Psoas muscle (tissue), 7 donors: ENCODE measurements at regions not wholly inside any gene's neighbourhood (a gene's known extent, or its start where the extent isn't known, plus 50 kb on each side); places are given as distances from the start of the nearest gene placed in this dataset.

Experiments used
- ATAC-seq, 4 donors: fragments of 200-7000 bp; cut with Tn5 transposase; one replicate each; pipeline ENCODE4 v1.9.1; 2020; ENCODE audit warnings: moderate library complexity in 3 of 4, mild to moderate bottlenecking in 2 of 4
- DNase-seq, 2 donors: peaks; one replicate each; pipeline ENCODE4 v3.0.0-alpha.2; 2020
- H3K27ac ChIP-seq: fragments of 200-600 bp; one replicate; pipeline ENCODE4 v1.8.0; 2022
- H3K27me3 ChIP-seq, 3 donors: fragments of 200-600 bp in 1 of 3; one replicate each; pipeline versions ENCODE4 v1.6.1 to v1.8.0; 2013 to 2022; ENCODE audit warnings: low read length in 2 of 3, mild to moderate bottlenecking in 2 of 3, moderate library complexity in 1 of 3; ENCODE audit not compliant: insufficient read depth in 3 of 3
- H3K36me3 ChIP-seq, 2 donors: fragments of 200-600 bp in 1 of 2; one replicate each; pipeline versions ENCODE4 v1.6.1 to v1.8.0; 2013 to 2022; ENCODE audit warnings: low read depth in 1 of 2, mild to moderate bottlenecking in 1 of 2, moderate library complexity in 1 of 2; ENCODE audit not compliant: insufficient read depth in 1 of 2
- H3K4me1 ChIP-seq: fragments of 200-600 bp; one replicate; pipeline ENCODE4 v1.8.0; 2022
- H3K4me3 ChIP-seq: fragments of 200-600 bp; one replicate; pipeline ENCODE4 v1.8.0; 2022; ENCODE audit warnings: mild to moderate bottlenecking
- H3K9me3 ChIP-seq: fragments of 200-600 bp; one replicate; pipeline ENCODE4 v1.8.0; 2022
- WGBS, 3 donors: extraction: QIAGEN DNeasy Blood & Tissue Kit; methylation state at CpG; one replicate each; pipeline versions ENCODE4 v1.1.6 to v1.1.7; 2013; 5-methylcytosine and 5-hydroxymethylcytosine counted together
- intact Hi-C, 2 donors: fragments of 100-400 bp; cut with DNase I; formaldehyde crosslinking; loops; one replicate each; pipeline versions ENCODE4 v1.11.0 to v1.14.2; 2022
- TF ChIP-seq, protein P1 (sequence below): fragments of 200-600 bp; IDR thresholded peaks from one replicate; pipeline ENCODE4 v1.8.0; 2022; ENCODE audit warnings: antibody characterized with exemption
- donor health status: healthy with polysubstance abuse.
- donor health status: DM: no; HTN: no; CAD: no; lungs with moderate emphysema.
- donor health status: Bipolar disorder and iron deficiency.
- donor health status: healthy.
- donor health status: DM: yes; HTN: yes; CAD: no.
- donor health status: DM: no; HTN: no; CAD: no.
- donor health status: DM: yes; HTN: yes; CAD: no.

DNA sequence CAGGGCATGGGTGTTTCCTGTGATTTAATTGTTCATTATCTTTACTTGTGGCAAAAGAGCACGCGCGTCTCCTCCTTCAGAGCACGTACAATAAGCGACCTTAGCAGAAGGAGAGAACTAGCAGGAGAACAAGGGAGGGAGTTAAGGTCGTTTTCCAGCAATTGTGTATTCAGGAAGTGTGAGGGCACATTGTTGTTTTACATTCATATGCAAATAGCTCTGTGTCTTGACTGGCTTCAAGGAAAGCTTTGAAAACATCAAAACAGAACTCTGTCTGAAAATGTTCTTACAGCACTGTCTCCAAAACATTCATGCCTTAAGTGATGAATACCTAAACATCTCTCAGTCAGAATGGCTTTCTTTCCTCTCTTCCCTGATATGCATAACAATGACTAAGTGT is 499.1 kb downstream of the ACTR3B start:
- Histone ChIP-seq H3K4me1 (no peaks in the 10 kb centered on the region), H3K4me3 (no peak overlapping the region), H3K27me3 (no peaks in the 10 kb centered on the region), H3K36me3 (no peaks in the 10 kb centered on the region), H3K9me3 (no peaks in the 10 kb centered on the region), H3K27ac (no peak overlapping the region)
- no peak for ATAC-seq
- no peak for DNase-seq
- TF ChIP-seq, protein P1, sequence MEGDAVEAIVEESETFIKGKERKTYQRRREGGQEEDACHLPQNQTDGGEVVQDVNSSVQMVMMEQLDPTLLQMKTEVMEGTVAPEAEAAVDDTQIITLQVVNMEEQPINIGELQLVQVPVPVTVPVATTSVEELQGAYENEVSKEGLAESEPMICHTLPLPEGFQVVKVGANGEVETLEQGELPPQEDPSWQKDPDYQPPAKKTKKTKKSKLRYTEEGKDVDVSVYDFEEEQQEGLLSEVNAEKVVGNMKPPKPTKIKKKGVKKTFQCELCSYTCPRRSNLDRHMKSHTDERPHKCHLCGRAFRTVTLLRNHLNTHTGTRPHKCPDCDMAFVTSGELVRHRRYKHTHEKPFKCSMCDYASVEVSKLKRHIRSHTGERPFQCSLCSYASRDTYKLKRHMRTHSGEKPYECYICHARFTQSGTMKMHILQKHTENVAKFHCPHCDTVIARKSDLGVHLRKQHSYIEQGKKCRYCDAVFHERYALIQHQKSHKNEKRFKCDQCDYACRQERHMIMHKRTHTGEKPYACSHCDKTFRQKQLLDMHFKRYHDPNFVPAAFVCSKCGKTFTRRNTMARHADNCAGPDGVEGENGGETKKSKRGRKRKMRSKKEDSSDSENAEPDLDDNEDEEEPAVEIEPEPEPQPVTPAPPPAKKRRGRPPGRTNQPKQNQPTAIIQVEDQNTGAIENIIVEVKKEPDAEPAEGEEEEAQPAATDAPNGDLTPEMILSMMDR: no peak
- intact Hi-C loops: no loop called here
- WGBS, 3 donors: 60 to 67% (median 62%) methylated on average over 6 of the region's 6 CpGs

DNA sequence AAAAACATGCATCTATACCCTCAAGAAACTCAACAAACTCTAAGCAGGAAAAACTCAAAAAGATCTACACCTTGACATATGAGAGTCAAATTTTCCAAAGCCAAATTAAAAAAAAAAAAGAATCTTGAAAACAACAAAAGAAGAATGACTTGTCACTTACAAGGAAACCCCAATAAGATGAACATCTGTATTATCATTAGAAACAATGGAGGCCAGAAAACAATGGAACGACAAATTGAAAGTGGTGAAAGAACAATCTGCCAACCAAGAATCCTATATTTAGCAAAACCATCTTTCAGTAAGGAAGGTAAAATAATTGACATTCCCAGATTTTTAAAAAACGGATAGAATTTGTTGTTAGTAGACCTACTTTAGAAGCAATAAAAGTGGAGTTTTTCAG is 516.8 kb downstream of the ACTR3B start:
- intact Hi-C loops: no loop called here
- no peaks in the 10 kb centered on the region for H3K27me3 ChIP-seq
- WGBS, 3 donors: 88 to 95% (median 92%) methylated on average over 2 of the region's 2 CpGs
- TF ChIP-seq, protein P1: no peak
- H3K36me3 ChIP-seq: no peaks in the 10 kb centered on the region
- DNase-seq (no peak), ATAC-seq (no peak)
- no peaks in the 10 kb centered on the region for H3K9me3 ChIP-seq
- H3K4me3 ChIP-seq: no peak overlapping the region
- no peaks in the 10 kb centered on the region for H3K4me1 ChIP-seq
- H3K27ac ChIP-seq: no peak overlapping the region

DNA sequence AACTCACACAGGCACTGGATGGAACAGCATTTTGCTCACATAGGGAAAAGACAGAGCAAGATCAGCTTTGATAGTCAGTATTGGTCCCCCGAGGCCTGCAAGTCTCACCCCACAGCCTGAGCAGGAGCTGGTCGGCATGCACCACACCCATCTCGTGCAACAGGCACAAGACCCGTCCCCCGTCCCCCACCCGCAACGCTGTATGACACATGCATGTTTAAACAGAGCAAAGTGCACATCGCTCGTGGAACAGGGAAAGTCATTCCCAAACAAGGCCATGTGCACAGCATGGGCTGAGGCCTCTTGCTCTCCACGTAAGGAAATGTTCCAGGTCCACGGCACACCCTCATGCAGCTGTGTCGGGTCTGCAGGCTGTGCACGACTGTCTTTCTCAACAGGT is 527.2 kb downstream of the ACTR3B start:
- intact Hi-C loops: no loop called here
- Histone ChIP-seq H3K27ac (no peak overlapping the region), H3K4me1 (no peaks in the 10 kb centered on the region), H3K27me3 (no peaks in the 10 kb centered on the region), H3K4me3 (no peak overlapping the region), H3K9me3 (no peaks in the 10 kb centered on the region), H3K36me3 (no peaks in the 10 kb centered on the region)
- TF ChIP-seq, protein P1: no peak
- ATAC-seq (no peak), DNase-seq (no peak)
- WGBS, 3 donors: 85 to 87% (median 86%) methylated on average over 13 of the region's 13 CpGs

DNA sequence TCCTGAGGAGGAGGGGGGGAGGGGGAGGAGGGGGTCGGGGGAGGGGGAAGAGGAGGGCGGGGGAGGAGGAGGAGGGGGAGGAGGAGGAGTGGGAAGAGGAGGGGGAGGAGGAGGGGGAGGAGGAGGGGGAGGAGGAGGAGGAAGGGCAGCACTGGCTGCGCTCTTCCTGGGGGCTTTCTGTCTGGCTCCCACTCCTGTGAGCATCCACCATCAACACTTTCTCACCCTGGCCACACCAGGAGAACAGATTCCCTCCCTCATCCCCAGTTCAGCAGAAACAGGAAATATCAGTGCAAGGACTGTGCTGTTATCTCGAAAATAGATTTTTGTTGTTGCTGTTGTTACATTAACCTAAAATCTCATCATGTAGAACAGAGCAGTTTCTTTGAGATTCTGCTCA is 530.5 kb downstream of the ACTR3B start:
- ATAC-seq: no peak
- Histone ChIP-seq H3K4me1 (no peaks in the 10 kb centered on the region), H3K4me3 (no peak overlapping the region), H3K27me3 (no peaks in the 10 kb centered on the region), H3K36me3 (no peaks in the 10 kb centered on the region), H3K9me3 (no peaks in the 10 kb centered on the region), H3K27ac (no peak overlapping the region)
- intact Hi-C loops: no loop called here
- TF ChIP-seq, protein P1: no peak
- WGBS, 3 donors: 74 to 86% (median 86%) methylated on average over 2 of the region's 4 CpGs
- DNase-seq: no peak

DNA sequence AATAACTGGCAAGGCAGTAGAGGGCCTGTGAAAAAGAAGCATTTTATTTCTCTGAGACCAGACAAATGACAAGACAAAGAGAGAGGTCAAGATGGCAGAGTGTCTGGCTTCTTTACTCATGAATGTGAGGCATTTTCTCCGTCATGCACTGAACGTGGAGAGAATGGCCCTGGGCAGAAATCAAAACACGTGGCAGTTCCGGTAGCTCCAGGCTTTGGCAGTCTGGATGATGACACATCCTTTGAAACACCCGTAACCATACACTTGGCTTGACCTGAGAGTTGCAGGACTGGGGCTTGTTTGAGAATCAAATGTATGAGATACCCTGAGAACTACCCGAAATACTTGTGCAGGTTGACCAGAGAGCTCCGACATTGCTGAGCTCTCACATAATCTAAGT is 537.6 kb downstream of the ACTR3B start:
- Histone ChIP-seq H3K36me3 (no peaks in the 10 kb centered on the region), H3K4me3 (no peak overlapping the region), H3K9me3 (no peaks in the 10 kb centered on the region), H3K27ac (no peak overlapping the region), H3K27me3 (no peaks in the 10 kb centered on the region), H3K4me1 (no peaks in the 10 kb centered on the region)
- DNase-seq (no peak), ATAC-seq (no peak)
- TF ChIP-seq, protein P1: no peak
- WGBS, 3 donors: 49 to 58% (median 57%) methylated on average over 7 of the region's 7 CpGs
- intact Hi-C loops: no loop called here
